Kasumi-1 (cell line): ENCODE measurements at regions not wholly inside any gene's neighbourhood (a gene's known extent, or its start where the extent isn't known, plus 50 kb on each side); places are given as distances from the start of the nearest gene placed in this dataset.
A peak's percentile ranks its signal among the peaks of the same experiment; 100 is the strongest.

ENCODE experiments used
- DNase-seq, 2 experiments: peaks; one replicate each; lab custom pipeline; 2025; lab: John Stamatoyannopoulos, UW

DNA sequence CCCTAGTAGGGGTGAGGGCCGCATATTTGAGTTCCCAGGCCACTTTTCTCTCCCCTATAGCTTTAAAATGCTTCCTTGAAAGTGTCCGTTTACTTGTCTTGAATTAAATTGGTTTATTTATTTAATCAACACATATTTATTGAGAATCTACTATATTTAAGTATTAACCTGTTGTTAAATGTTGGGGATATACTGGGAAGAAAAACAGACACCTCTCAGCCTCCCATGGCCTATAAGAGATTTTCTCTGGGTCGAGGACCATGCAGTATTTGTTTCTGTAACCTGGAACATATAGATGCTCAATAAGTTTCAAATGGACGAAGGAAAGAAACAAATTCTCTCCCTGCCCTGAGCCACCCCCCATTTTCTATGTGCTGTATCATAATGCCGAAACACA, 98.6 kb downstream of the INSIG2 start:
- DNase-seq, result no peak

- peak; percentile 79 to 90 for DNase-seq
Observed at GRCh38 chr2:118186110-118186857, 98.0 kb downstream of the INSIG2 start.

- peak; percentile 57 to 62 for DNase-seq
Observed at GRCh38 chr2:118185210-118186109, 97.2 kb downstream of the INSIG2 start.

- no peak for DNase-seq
Observed at GRCh38 chr2:118183381-118183780, 95.1 kb downstream of the INSIG2 start.

DNA sequence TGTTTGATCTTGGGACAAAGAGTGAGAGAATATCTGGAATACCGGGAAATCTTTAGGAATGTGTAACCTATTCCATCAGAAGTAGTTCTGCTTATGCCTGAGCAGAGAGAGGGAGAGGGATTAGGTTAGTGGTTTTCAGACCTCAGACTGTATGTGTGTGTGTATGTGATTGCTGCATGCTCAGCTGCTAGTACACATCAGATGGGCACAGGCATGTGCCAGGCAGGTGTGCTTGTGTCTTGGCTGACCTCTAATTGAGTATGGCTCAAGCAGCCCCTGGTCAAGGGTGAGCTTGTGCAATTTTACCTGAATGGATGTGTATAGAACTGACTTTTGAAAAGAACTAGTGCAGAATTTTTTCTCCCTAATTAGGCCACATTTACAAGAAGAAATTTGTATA, 91.2 kb downstream of the INSIG2 start:
- DNase-seq, result no peak

DNA sequence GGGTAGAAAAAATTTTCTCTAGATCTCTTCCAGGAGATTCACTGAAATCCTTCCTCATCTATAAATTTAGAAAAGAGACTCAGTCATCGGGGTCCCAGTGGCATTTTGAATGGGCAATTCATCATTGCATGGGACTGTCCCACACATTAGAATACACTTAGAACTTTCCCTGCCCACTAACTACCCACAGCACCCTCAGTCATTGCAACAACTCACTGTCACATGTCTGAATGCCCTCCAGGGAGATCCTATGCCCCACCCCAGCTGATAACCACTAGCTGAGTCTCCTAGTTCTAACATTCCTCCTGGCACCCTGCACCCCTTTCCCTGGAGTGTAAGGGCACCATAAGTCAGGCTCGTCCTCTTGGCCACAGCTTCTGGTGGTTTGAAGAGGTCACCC, 89.6 kb downstream of the INSIG2 start:
- DNase-seq, result no peak

GRCh38 chr2:118177318-118177717, 89.0 kb downstream of the INSIG2 start:
- DNase-seq, result no peak

GRCh38 chr2:118176601-118177000, 88.3 kb downstream of the INSIG2 start:
- DNase-seq, result no peak

GRCh38 chr2:118171546-118171945, 83.3 kb downstream of the INSIG2 start:
- no peak for DNase-seq

GRCh38 chr2:118169359-118170005, 81.2 kb downstream of the INSIG2 start:
- peak; percentile 39 to 43 for DNase-seq

DNA sequence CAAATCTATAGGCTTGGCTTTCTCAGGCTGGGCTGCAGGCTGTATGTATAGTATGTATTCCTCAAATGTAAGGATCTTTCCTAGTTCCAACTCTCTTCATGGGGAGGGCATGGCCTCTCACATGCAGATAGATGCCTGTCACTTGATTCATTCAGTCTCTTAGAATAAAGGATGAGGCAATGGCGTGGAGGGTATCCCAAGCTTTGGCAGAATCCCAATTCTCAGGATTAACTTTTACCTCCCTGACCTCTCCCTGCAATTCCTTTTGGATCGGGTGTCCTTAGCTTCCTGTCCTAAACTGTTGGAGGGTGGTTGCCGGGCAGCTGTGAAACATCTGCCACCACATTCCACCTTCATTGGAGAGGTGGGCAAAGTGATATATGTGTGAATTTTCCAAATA, 80.3 kb downstream of the INSIG2 start:
- DNase-seq, result no peak

GRCh38 chr2:118167026-118167425, 78.8 kb downstream of the INSIG2 start:
- no peak for DNase-seq

DNA sequence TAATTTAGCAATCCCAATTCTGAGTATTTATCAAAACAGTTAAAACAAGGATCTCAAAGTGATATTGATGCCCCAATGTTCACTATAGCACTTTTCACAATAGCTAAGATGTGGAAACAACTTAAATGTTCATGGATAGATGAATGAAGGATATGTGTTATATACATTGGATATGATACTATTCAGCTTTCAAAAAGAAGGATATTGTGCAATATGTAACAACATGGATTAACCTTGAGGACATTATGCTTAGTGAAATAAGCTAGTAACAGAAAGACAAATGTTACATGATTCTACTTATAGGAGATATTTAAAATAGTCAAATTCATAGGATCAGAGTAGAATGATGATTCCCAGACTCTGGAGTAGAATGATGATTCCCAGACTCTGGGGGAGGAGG, 78.0 kb downstream of the INSIG2 start:
- no peak for DNase-seq

- DNase-seq, result no peak
Observed at GRCh38 chr2:118165595-118165994, 77.3 kb downstream of the INSIG2 start.
